Astrocyte of the spinal cord (primary cell): ENCODE measurements at regions not wholly inside any gene's neighbourhood (a gene's known extent, or its start where the extent isn't known, plus 50 kb on each side); places are given as distances from the start of the nearest gene placed in this dataset.

ENCODE experiments used
- DNase-seq: peaks from one replicate; pipeline ENCODE4 v3.0.0; 2011; ENCODE audit warnings: low read depth, low spot score
- H3K4me3 ChIP-seq: 2 replicates; pipeline ENCODE4 v1.5.1; 2011; ENCODE audit warnings: low read depth, mild to moderate bottlenecking, low read length, moderate library complexity
- CTCF ChIP-seq: IDR thresholded peaks from 2 replicates; pipeline ENCODE4 v1.5.1; 2012; ENCODE audit warnings: low read depth, mild to moderate bottlenecking, low read length, inconsistent platforms
- in situ Hi-C: cut with HindIII; loops from 2 replicates; pipeline ENCODE4 v1.10.0; 2017; ENCODE audit warnings: low sequenced_read_pairs

GRCh38 chr10:106217627-106218026 is 946.9 kb downstream of the SORCS1 start:
- no peak for DNase-seq

GRCh38 chr10:106216085-106216484 is 948.4 kb downstream of the SORCS1 start:
- in situ Hi-C loops, result no loop called here
- no peak for DNase-seq
- no peak overlapping the region for H3K4me3 ChIP-seq
- TF ChIP-seq CTCF, result no peak

More at GRCh38 chr10:106217627-106218026, 946.9 kb downstream of the SORCS1 start:
- in situ Hi-C loops, result no loop called here
- no peak overlapping the region for H3K4me3 ChIP-seq
- TF ChIP-seq CTCF, result no peak

- in situ Hi-C loops, result no loop called here
- H3K4me3 ChIP-seq, result no peak overlapping the region
- no peak for DNase-seq
- no peak for TF ChIP-seq CTCF
Observed at GRCh38 chr10:106214243-106214642, 950.3 kb downstream of the SORCS1 start.

GRCh38 chr10:106213493-106213892 is 951.0 kb downstream of the SORCS1 start:
- DNase-seq, result no peak

GRCh38 chr10:106198275-106198674 is 966.2 kb downstream of the SORCS1 start:
- H3K4me3 ChIP-seq, result no peak overlapping the region
- in situ Hi-C loops, result no loop called here
- no peak for TF ChIP-seq CTCF
- DNase-seq, result no peak

More at GRCh38 chr10:106213493-106213892, 951.0 kb downstream of the SORCS1 start:
- no peak overlapping the region for H3K4me3 ChIP-seq
- TF ChIP-seq CTCF, result no peak
- in situ Hi-C loops, result no loop called here

GRCh38 chr10:106189292-106189691 is 975.2 kb downstream of the SORCS1 start:
- peak; percentile 45 for TF ChIP-seq CTCF
- DNase-seq, result peak; percentile 2
- in situ Hi-C loops, result no loop called here
- H3K4me3 ChIP-seq, result no peak overlapping the region

GRCh38 chr10:106185951-106186350 is 978.6 kb downstream of the SORCS1 start:
- in situ Hi-C loops, result no loop called here
- no peak for TF ChIP-seq CTCF
- DNase-seq, result no peak
- H3K4me3 ChIP-seq, result no peak overlapping the region
